ENCODE measurements at regions not wholly inside any gene's neighbourhood (a gene's known extent, or its start where the extent isn't known, plus 50 kb on each side); places are given as distances from the start of the nearest gene placed in this dataset.

- no peak for TF ChIP-seq CTCF (IDR thresholded peaks at IDR 0.05)
- no peak for TF ChIP-seq POLR2A (IDR thresholded peaks at IDR 0.05)
- TF ChIP-seq EP300 (IDR thresholded peaks at IDR 0.05): no peak
Observed at GRCh38 chr1:60265560-60266535, 192.3 kb upstream of the C1orf87 start.
